ENCODE measurements at regions not wholly inside any gene's neighbourhood (a gene's known extent, or its start where the extent isn't known, plus 50 kb on each side); places are given as distances from the start of the nearest gene placed in this dataset.
A peak's percentile ranks its signal among the peaks of the same experiment; 100 is the strongest.
"Not testable (repeated sequence)": the region's sequence is repeated elsewhere in the genome, so short reads cannot be mapped to it uniquely, and the experiment has no call there.

GRCh38 chr5:39619168-39619818 is 194.5 kb upstream of the DAB2 start:
- Histone ChIP-seq H3K4me1 (no peaks in the 10 kb centered on the region; the same call in 1 of the 2 replicates), H3K4me3 (no peak overlapping the region), H3K9me3 (no peaks in the 10 kb centered on the region), H3K36me3 (replicated peaks) (no peaks in the 10 kb centered on the region), H3K27me3 (ENCODE audit: low read depth) (no peaks in the 10 kb centered on the region)
- in situ Hi-C loops (cut with MboI; ENCODE audit: low sequenced_read_pairs) = no loop called here
- no peak for DNase-seq (ENCODE audit: low spot score in 2 of 2)

- H3K4me3 ChIP-seq = no peak overlapping the region
- in situ Hi-C loops (cut with MboI; ENCODE audit: low sequenced_read_pairs) = no loop called here
Measured at GRCh38 chr5:39618391-39618790, 193.6 kb upstream of the DAB2 start.

GRCh38 chr5:39616131-39616530 is 191.4 kb upstream of the DAB2 start:
- H3K36me3 ChIP-seq (replicated peaks) = no peaks in the 10 kb centered on the region
- no peaks in the 10 kb centered on the region; the same call in 1 of the 2 replicates for H3K4me1 ChIP-seq
- H3K4me3 ChIP-seq = no peak overlapping the region
- in situ Hi-C loops (cut with MboI; ENCODE audit: low sequenced_read_pairs) = no loop called here
- no peaks in the 10 kb centered on the region for H3K9me3 ChIP-seq
- H3K27me3 ChIP-seq (ENCODE audit: low read depth) = no peaks in the 10 kb centered on the region
- DNase-seq (ENCODE audit: low spot score in 2 of 2) = no peak

More at GRCh38 chr5:39618391-39618790, 193.6 kb upstream of the DAB2 start:
- H3K4me1 ChIP-seq = no peaks in the 10 kb centered on the region; the same call in 1 of the 2 replicates
- no peaks in the 10 kb centered on the region for H3K36me3 ChIP-seq (replicated peaks)
- H3K9me3 ChIP-seq = no peaks in the 10 kb centered on the region
- no peaks in the 10 kb centered on the region for H3K27me3 ChIP-seq (ENCODE audit: low read depth)
- DNase-seq (ENCODE audit: low spot score in 2 of 2) = no peak

GRCh38 chr5:39611076-39611475 is 186.3 kb upstream of the DAB2 start:
- H3K4me3 ChIP-seq; H3K9me3 ChIP-seq; H3K36me3 ChIP-seq (replicated peaks); H3K27me3 ChIP-seq (ENCODE audit: low read depth); DNase-seq (ENCODE audit: low spot score in 2 of 2); in situ Hi-C loops (cut with MboI; ENCODE audit: low sequenced_read_pairs): not testable (repeated sequence)
- H3K4me1 ChIP-seq = peaks cover 11% of the 10 kb centered on the region

GRCh38 chr5:39608024-39608423 is 183.2 kb upstream of the DAB2 start:
- no peaks in the 10 kb centered on the region for H3K9me3 ChIP-seq
- H3K36me3 ChIP-seq (replicated peaks) = no peaks in the 10 kb centered on the region
- no peak for DNase-seq (ENCODE audit: low spot score in 2 of 2)
- in situ Hi-C loops (cut with MboI; ENCODE audit: low sequenced_read_pairs) = no loop called here
- no peak overlapping the region for H3K4me3 ChIP-seq
- H3K27me3 ChIP-seq (ENCODE audit: low read depth) = no peaks in the 10 kb centered on the region
- H3K4me1 ChIP-seq = peaks cover 21% of the 10 kb centered on the region

GRCh38 chr5:39606591-39606990 is 181.8 kb upstream of the DAB2 start:
- DNase-seq (ENCODE audit: low spot score in 2 of 2) = peak; percentile 41 to 95
- H3K9me3 ChIP-seq = no peaks in the 10 kb centered on the region
- H3K4me1 ChIP-seq = peaks cover 21% of the 10 kb centered on the region
- H3K4me3 ChIP-seq = no peak overlapping the region
- H3K27me3 ChIP-seq (ENCODE audit: low read depth) = no peaks in the 10 kb centered on the region
- H3K36me3 ChIP-seq (replicated peaks) = no peaks in the 10 kb centered on the region
- in situ Hi-C loops (cut with MboI; ENCODE audit: low sequenced_read_pairs) = no loop called here

- Histone ChIP-seq H3K9me3 (no peaks in the 10 kb centered on the region), H3K4me1 (peaks cover 21% of the 10 kb centered on the region), H3K4me3 (no peak overlapping the region), H3K36me3 (replicated peaks) (no peaks in the 10 kb centered on the region), H3K27me3 (ENCODE audit: low read depth) (no peaks in the 10 kb centered on the region)
- peak in 1 of 2 experiments; percentile 46 for DNase-seq (ENCODE audit: low spot score in 2 of 2)
- in situ Hi-C loops (cut with MboI; ENCODE audit: low sequenced_read_pairs) = no loop called here
Measured at GRCh38 chr5:39605588-39606575, 181.1 kb upstream of the DAB2 start.

- Histone ChIP-seq H3K4me3 (no peak overlapping the region), H3K9me3 (no peaks in the 10 kb centered on the region), H3K4me1 (peaks cover 21% of the 10 kb centered on the region), H3K27me3 (ENCODE audit: low read depth) (no peaks in the 10 kb centered on the region), H3K36me3 (replicated peaks) (no peaks in the 10 kb centered on the region)
- no peak for DNase-seq (ENCODE audit: low spot score in 2 of 2)
- in situ Hi-C loops (cut with MboI; ENCODE audit: low sequenced_read_pairs) = no loop called here
Measured at GRCh38 chr5:39605145-39605544, 180.4 kb upstream of the DAB2 start.

- in situ Hi-C loops (cut with MboI; ENCODE audit: low sequenced_read_pairs) = no loop called here
- Histone ChIP-seq H3K27me3 (ENCODE audit: low read depth) (no peaks in the 10 kb centered on the region), H3K4me3 (no peak overlapping the region), H3K36me3 (replicated peaks) (no peaks in the 10 kb centered on the region), H3K9me3 (no peaks in the 10 kb centered on the region), H3K4me1 (peaks cover 26% of the 10 kb centered on the region)
- DNase-seq (ENCODE audit: low spot score in 2 of 2) = no peak
Measured at GRCh38 chr5:39604491-39604890, 179.7 kb upstream of the DAB2 start.

- H3K4me1 ChIP-seq = peaks cover 6% of the 10 kb centered on the region; the same call in 1 of the 2 replicates
- no peak overlapping the region for H3K4me3 ChIP-seq
- no peaks in the 10 kb centered on the region for H3K36me3 ChIP-seq (replicated peaks)
- in situ Hi-C loops (cut with MboI; ENCODE audit: low sequenced_read_pairs) = loop anchor here (25.0 kb wide), 1 partner anchor 1087 kb away; the partner anchor contains the start of gene PTGER4
- no peaks in the 10 kb centered on the region for H3K27me3 ChIP-seq (ENCODE audit: low read depth)
- no peaks in the 10 kb centered on the region for H3K9me3 ChIP-seq
- DNase-seq (ENCODE audit: low spot score in 2 of 2) = peak in 1 of 2 experiments; percentile 55
Measured at GRCh38 chr5:39599721-39600431, 175.1 kb upstream of the DAB2 start.

GRCh38 chr5:39598661-39599248 is 174.0 kb upstream of the DAB2 start:
- H3K27me3 ChIP-seq (ENCODE audit: low read depth) = no peaks in the 10 kb centered on the region
- peaks cover 6% of the 10 kb centered on the region; the same call in 1 of the 2 replicates for H3K4me1 ChIP-seq
- H3K9me3 ChIP-seq = no peaks in the 10 kb centered on the region
- no peak for DNase-seq (ENCODE audit: low spot score in 2 of 2)
- H3K4me3 ChIP-seq = no peak overlapping the region
- H3K36me3 ChIP-seq (replicated peaks) = no peaks in the 10 kb centered on the region
- in situ Hi-C loops (cut with MboI; ENCODE audit: low sequenced_read_pairs) = loop anchor here (25.0 kb wide), 1 partner anchor 1089 kb away; the partner anchor contains the start of gene PTGER4

GRCh38 chr5:39588179-39588578 is 163.4 kb upstream of the DAB2 start:
- Histone ChIP-seq H3K36me3 (replicated peaks) (no peaks in the 10 kb centered on the region), H3K4me1 (no peaks in the 10 kb centered on the region), H3K27me3 (ENCODE audit: low read depth) (no peaks in the 10 kb centered on the region), H3K4me3 (no peak overlapping the region), H3K9me3 (no peaks in the 10 kb centered on the region)
- no peak for DNase-seq (ENCODE audit: low spot score in 2 of 2)
- in situ Hi-C loops (cut with MboI; ENCODE audit: low sequenced_read_pairs) = loop anchor here (25.0 kb wide), 1 partner anchor 1099 kb away; the partner anchor contains the start of gene PTGER4

GRCh38 chr5:39587675-39588074 is 162.9 kb upstream of the DAB2 start:
- H3K36me3 ChIP-seq (replicated peaks) = no peaks in the 10 kb centered on the region
- H3K4me3 ChIP-seq = no peak overlapping the region
- H3K4me1 ChIP-seq = no peaks in the 10 kb centered on the region
- no peaks in the 10 kb centered on the region for H3K27me3 ChIP-seq (ENCODE audit: low read depth)
- no peak for DNase-seq (ENCODE audit: low spot score in 2 of 2)
- H3K9me3 ChIP-seq = no peaks in the 10 kb centered on the region
- in situ Hi-C loops (cut with MboI; ENCODE audit: low sequenced_read_pairs) = loop anchor here (25.0 kb wide), 1 partner anchor 1100 kb away; the partner anchor contains the start of gene PTGER4

Data from HAP-1 (cell line).